ENCODE measurements at regions not wholly inside any gene's neighbourhood (a gene's known extent, or its start where the extent isn't known, plus 50 kb on each side); places are given as distances from the start of the nearest gene placed in this dataset.

DNA sequence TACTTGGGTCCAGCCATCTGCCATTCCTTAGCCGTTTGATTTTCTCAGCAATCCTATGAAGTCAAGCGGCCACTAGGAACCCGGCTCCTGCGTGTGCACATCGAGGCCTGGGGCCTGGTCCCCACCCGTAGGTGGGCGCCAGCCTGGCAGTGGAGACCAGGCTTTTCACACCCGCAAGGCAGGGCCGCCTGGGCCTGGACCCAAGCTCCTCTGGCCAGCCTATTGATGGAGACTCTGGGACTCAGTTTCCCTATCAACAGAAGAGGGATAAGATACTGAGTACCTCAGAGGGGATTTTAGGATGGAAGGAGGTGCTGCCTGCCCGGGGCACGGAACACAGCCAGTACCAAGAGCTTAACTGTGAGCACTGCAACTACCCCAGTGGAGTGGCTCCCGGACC lies 104.3 kb upstream of the C14orf180 start:
- no peaks in the 10 kb centered on the region for H3K79me2 ChIP-seq (ENCODE audit: insufficient read depth, low read length)
- H4K20me1 ChIP-seq (ENCODE audit: insufficient read depth, low read length): no peaks in the 10 kb centered on the region
- H2AFZ ChIP-seq (ENCODE audit: insufficient read depth, low read depth, low read length, poor library complexity, severe bottlenecking): no peak overlapping the region
- intact Hi-C loops (cut with micrococcal nuclease): no loop called here
- no peak overlapping the region for H3K4me2 ChIP-seq (replicated peaks; ENCODE audit: extremely low read depth, low read length, poor library complexity, severe bottlenecking)
- H3K4me3 Mint-ChIP-seq: no peak overlapping the region
- no peaks in the 10 kb centered on the region for H3K36me3 Mint-ChIP-seq
- H3K27ac ChIP-seq (ENCODE audit: low read depth in 1 of 2, low read length in 2 of 2): no peak overlapping the region
- peaks cover 0 to 8% (median under 1%) of the 10 kb centered on the region in 7 donors for H3K9me3 Mint-ChIP-seq
- no peaks in the 10 kb centered on the region for H3K36me3 ChIP-seq (replicated peaks in 1 of 2; ENCODE audit: control insufficient read depth in 1 of 2, insufficient read depth in 2 of 2, low read length in 2 of 2)
- TF ChIP-seq, protein P1, sequence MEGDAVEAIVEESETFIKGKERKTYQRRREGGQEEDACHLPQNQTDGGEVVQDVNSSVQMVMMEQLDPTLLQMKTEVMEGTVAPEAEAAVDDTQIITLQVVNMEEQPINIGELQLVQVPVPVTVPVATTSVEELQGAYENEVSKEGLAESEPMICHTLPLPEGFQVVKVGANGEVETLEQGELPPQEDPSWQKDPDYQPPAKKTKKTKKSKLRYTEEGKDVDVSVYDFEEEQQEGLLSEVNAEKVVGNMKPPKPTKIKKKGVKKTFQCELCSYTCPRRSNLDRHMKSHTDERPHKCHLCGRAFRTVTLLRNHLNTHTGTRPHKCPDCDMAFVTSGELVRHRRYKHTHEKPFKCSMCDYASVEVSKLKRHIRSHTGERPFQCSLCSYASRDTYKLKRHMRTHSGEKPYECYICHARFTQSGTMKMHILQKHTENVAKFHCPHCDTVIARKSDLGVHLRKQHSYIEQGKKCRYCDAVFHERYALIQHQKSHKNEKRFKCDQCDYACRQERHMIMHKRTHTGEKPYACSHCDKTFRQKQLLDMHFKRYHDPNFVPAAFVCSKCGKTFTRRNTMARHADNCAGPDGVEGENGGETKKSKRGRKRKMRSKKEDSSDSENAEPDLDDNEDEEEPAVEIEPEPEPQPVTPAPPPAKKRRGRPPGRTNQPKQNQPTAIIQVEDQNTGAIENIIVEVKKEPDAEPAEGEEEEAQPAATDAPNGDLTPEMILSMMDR (IDR thresholded peaks at IDR 0.05): no peak
- no peaks in the 10 kb centered on the region for H3K4me1 ChIP-seq (ENCODE audit: control insufficient read depth in 1 of 2, insufficient read depth in 2 of 2, low read length in 2 of 2)
- no peaks in the 10 kb centered on the region for H3K27me3 ChIP-seq (ENCODE audit: control insufficient read depth in 2 of 2, insufficient read depth in 2 of 2, low read length in 2 of 2)
- no peak for DNase-seq
- H3K4me3 ChIP-seq (replicated peaks in 1 of 3; ENCODE audit: low read depth in 2 of 3, low read length in 3 of 3): no peak overlapping the region
- H3K9ac ChIP-seq (ENCODE audit: insufficient read depth, low read length, poor library complexity, severe bottlenecking): no peak overlapping the region
- H3K27ac Mint-ChIP-seq: no peak overlapping the region
- peaks cover 0 to 6% (median 5%) of the 10 kb centered on the region in 3 donors for H3K27me3 Mint-ChIP-seq (ENCODE audit: low read depth in 3 of 3)
- WGBS (ENCODE audit: insufficient coverage): 93% methylated on average over 8 of the region's 12 CpGs
- no peaks in the 10 kb centered on the region for H3K4me1 Mint-ChIP-seq
- H3K9me3 ChIP-seq (replicated peaks in 1 of 2; ENCODE audit: control insufficient read depth in 1 of 2, insufficient read depth in 1 of 2, low read length in 2 of 2): peaks cover 3 to 5% of the 10 kb centered on the region in 2 donors

DNA sequence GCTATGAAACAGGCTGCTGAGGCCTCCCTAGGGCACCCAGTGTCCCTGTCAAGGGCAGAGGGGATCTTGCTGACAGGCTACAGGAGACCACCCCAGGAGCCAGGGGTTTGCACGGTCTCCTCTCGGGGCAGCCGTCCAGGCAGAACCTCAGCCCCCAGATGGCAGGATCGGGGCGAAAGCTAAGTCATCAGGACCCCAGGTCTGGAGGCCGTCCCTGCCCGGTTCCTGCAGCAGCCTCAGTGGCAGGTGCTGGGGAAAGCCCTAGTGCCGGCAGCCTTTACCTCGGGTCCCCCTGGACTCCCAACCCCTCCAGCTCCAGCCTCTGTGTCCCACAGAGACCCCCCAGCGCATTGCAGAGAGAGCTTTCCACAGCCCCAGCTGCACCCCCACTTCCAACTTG lies 103.8 kb upstream of the C14orf180 start:
- Histone ChIP-seq H2AFZ (ENCODE audit: insufficient read depth, low read depth, low read length, poor library complexity, severe bottlenecking) (no peak overlapping the region), H3K9ac (ENCODE audit: insufficient read depth, low read length, poor library complexity, severe bottlenecking) (no peak overlapping the region), H4K20me1 (ENCODE audit: insufficient read depth, low read length) (no peaks in the 10 kb centered on the region), H3K27me3 (ENCODE audit: control insufficient read depth in 2 of 2, insufficient read depth in 2 of 2, low read length in 2 of 2) (no peaks in the 10 kb centered on the region), H3K4me3 (replicated peaks in 1 of 3; ENCODE audit: low read depth in 2 of 3, low read length in 3 of 3) (no peak overlapping the region), H3K27ac (ENCODE audit: low read depth in 1 of 2, low read length in 2 of 2) (no peak overlapping the region), H3K9me3 (replicated peaks in 1 of 2; ENCODE audit: control insufficient read depth in 1 of 2, insufficient read depth in 1 of 2, low read length in 2 of 2) (peaks cover 8 to 11% of the 10 kb centered on the region in 2 donors), H3K79me2 (ENCODE audit: insufficient read depth, low read length) (no peaks in the 10 kb centered on the region), H3K4me2 (replicated peaks; ENCODE audit: extremely low read depth, low read length, poor library complexity, severe bottlenecking) (no peak overlapping the region), H3K36me3 (replicated peaks in 1 of 2; ENCODE audit: control insufficient read depth in 1 of 2, insufficient read depth in 2 of 2, low read length in 2 of 2) (no peaks in the 10 kb centered on the region), H3K4me1 (ENCODE audit: control insufficient read depth in 1 of 2, insufficient read depth in 2 of 2, low read length in 2 of 2) (no peaks in the 10 kb centered on the region)
- Mint-ChIP-seq H3K27me3 (ENCODE audit: low read depth in 3 of 3) (peaks cover 0 to 6% (median 5%) of the 10 kb centered on the region in 3 donors), H3K9me3 (peaks cover 0 to 12% (median 5%) of the 10 kb centered on the region in 7 donors), H3K27ac (no peak overlapping the region), H3K4me3 (no peak overlapping the region), H3K36me3 (no peaks in the 10 kb centered on the region), H3K4me1 (no peaks in the 10 kb centered on the region)
- DNase-seq: no peak
- intact Hi-C loops (cut with micrococcal nuclease): no loop called here
- over 99% methylated on average over 10 of the region's 10 CpGs for WGBS (ENCODE audit: insufficient coverage)
- TF ChIP-seq, protein P1 (IDR thresholded peaks at IDR 0.05): no peak

Data from CD14-positive monocyte (primary cell).